HG03575 (cell line): ENCODE measurements at regions not wholly inside any gene's neighbourhood (a gene's known extent, or its start where the extent isn't known, plus 50 kb on each side); places are given as distances from the start of the nearest gene placed in this dataset.

Source experiments
- ATAC-seq: cut with Tn5 transposase; IDR thresholded peaks from one replicate; pipeline ENCODE4 v1.9.1; 2021; ENCODE audit not compliant: unreplicated experiment, insufficient number of reproducible peaks, low FRiP score; ENCODE audit errors: extremely low read depth

DNA sequence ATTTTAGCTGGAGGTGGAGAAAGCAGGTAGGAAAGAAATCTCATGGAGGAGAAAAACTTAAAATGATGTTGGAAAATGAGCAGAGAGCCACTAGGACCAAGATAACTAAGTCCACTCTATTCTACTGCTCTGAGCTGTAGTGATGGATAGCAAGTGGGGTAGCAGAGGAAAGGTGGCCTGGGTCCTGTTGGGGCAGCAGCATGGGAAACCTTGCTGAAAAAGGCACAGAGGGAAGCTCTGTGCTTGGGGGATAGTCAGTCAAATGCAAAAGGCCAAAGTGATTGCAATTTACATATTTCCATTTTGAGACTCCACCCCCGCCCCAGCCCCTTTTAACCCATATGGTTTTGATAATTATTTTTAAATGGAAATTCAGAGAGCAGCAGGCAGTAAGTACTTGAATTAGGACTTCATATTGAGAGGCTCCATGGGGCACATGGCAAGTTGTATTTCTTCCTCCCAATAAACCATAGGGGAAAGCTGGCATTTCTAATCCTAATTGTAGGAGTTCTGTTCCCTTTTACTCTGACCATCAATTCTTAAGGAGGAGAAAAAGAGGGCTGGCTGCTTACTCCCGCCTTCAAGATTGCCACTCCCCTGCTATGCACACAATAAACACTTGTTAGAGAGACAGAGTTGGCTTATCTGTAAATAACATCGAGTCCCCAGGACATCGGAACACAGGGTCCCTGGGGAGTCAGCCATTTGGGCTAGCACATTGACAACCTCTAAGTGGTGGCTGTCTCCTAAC is 1341.5 kb upstream of the TENM4 start:
- no peak for ATAC-seq

DNA sequence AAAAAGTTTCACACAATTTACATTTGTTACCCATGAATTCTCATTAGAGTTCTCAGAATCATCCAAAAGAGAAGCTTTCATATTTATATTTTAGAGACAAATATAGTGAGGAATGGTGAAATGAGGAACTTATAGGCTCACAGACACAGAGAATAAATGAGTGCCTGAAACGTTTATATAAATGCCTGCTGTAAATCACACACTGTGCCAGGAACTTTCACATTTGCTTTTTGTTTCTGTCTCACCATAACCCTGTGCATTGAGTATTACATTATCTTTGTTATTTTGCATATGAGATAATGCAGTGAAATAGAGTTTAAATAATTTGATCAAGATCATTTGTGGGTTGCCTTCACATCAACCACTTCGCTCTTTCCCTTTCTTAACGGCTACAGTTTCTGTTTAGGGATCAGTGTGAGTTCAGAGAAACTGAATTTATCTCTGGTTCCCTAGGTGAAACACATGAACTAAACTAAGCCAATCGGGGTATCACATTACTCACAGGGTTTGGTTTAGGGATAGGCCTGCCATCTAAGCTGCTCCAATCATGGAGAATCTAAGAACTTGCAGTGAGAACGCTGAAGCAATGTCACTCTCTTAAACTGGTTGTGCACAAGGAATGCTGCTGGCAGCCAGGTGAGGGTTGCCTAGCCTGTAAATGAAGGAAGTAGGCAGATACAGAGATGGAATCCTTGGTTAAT is 1339.2 kb upstream of the TENM4 start:
- ATAC-seq = no peak

DNA sequence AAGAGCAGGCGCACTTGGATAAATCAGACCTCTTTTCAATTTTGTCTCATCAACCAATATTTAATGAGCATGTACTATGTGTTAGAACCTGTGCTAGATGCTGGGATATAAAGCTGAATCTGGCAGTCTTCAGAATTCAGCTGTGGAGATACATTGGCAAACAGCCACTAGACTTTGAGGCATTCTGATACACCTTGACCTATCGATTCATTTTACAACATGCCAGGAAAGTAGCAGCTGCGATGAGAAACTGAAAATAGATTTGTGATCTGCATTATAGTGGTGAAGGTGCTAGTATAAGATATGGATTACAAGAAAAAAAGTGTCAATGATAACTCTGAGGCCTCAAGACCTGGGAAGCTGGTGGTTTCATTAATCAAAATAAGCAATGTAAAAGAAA is 1338.1 kb upstream of the TENM4 start:
- no peak for ATAC-seq

DNA sequence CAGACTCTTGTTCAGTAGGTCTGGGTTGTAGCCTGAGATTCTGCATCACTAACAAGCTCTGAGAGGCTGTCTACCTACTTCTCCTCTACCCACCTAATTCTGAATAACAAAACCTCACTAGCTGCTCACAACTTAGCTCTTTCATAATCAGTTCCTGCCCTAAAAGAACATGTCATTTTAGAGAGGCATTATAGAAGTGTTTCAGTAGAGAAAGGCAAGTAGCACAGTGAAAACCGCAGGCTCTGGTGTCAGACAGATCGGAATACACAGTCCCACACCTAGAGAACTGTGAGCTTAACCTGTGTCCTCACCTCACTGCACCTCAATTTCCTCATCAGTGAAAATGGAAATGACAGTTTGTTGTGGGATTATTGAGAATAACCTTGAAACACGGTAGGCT is 1337.6 kb upstream of the TENM4 start:
- ATAC-seq = no peak

DNA sequence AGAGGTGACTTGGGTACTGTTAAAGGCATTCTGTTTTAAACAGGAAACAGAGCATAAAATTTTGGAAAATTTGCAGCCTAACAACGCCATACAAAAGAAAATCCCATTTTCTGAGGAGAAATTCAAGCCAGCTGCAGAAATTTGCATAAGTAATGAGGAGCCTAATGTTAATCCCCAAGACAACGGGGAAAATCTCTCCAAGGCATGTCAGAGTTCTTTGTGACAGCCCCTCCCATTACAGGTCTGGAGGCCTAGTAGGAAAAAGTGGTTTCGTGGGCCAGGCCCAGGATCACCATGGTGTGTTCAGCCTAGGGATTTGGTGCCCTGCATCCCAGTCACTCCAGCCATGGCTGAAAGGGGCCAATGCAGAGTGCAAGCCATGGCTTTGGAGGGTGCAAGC is 1333.1 kb upstream of the TENM4 start:
- ATAC-seq = no peak

DNA sequence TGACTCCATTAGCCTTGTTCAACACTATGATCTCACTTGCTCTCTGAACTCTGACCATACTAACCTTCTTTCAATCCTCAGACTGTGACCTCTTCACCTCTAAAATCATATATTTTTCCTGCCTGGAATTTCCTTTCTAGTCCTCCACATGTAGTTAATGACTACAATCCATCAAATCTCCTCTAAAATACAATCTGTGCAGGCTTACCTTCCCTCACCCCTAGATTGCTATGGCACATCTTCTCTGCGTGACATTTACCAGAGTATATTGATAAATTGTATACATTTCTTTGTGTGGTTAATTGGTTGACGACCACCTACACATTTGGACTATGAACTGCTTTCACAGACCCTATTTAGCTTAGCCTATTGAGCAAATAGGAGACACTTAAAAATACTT is 1330.2 kb upstream of the TENM4 start:
- ATAC-seq = no peak

DNA sequence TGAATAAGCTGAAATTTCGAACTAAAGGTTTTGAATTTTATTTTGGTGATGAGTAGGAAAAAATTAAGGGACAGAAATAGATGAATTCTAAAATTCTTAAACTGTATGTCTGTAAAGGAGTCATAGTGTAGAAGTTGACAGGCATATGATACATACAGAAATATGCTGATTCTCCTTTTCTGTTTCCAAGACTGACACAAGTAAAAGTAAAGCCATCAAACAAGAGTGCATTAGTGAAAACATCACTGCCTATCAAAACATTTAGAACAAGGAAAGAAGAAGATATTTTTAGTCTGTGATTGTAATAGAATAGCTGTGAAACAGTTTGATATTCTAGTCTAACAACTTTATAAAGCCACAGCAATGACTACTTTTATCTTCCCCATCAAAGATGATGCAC is 1318.0 kb upstream of the TENM4 start:
- ATAC-seq = no peak

DNA sequence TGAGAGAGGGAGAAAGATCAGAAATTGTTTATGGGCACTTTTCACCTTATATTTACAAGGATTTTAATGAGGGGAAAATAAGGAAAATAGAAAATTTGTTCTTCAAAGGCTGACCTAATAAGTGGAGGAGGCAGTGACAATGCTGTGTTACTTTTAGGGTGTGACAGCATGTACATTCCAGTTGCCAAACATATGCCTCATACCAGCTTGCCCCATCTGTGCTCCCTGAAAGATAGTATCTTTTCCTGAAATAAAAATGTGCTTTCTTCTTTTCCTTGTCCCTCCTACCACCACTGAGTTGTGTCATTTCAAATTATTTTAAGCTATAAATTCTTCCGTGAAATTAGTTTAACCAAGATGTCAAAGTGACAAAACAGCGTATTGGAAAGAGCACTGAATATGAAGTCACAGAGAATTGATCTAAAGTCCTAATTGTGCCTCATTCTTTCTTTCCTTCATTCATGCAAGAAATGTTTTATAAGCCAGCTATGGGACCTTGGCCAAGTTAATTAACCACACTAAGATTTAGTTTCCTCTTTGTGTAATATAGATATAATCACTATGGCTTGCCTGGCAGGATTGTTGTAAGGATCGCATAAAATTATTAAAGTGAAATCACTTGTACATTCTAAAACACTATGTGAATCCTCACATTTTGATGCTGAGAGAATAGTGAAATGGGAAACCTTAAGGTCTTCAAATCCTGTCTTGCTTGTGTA is 1307.5 kb upstream of the TENM4 start:
- no peak for ATAC-seq

DNA sequence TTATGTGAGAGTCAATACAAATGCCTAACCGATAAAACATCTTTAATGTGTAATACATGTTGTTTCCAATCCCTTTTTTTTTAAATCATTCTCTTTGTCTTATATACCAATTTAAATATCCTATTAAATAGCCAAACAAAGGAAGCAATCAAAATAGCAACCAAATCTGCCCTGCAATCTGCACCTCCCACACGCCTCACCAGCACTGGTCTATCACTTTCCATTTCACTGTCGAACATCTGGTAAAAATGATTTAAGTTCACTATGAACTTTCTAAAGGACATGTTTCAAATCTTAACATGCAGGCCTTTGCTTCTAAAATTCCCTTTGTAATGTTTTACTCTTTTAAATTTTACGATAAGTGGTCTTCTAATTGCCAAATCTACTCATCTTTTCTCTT is 1305.5 kb upstream of the TENM4 start:
- no peak for ATAC-seq

DNA sequence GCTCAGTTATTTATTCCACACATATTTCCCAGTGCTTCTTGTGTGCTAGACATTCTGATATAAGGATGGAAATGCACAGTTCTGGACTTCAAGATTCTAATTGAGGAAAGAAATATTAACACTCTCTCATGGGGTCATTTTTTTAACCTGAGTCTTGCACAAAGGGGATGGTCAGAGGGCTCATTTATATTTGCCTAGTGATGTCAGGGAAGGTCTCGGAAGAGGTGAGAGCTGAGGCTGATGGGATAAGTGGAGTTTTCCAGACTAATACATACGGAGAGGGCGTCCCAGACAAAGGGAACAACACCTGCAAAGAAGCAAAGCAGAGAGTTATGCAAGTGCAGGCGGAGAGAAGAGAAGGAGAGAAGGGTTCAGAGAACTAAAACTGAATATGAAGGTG is 1304.6 kb upstream of the TENM4 start:
- ATAC-seq = no peak

DNA sequence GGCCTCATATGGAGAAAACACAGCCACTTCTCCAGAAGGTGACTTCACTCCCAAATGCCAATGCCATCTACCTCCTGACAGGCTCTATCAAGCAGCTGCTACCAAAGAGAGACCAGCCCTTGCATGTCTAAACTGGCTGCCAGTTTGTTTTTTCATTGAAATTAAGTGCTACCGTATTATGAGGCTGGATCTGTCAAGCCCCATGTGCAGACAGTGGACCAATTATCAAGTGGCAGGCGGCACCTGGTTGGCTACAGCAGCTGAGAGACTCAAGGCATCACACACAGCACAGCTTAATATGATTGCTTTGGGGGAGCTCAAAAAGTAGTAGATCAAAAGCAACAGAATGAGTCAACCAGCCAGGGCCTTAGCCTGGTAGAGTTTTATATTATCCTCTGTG is 1293.0 kb upstream of the TENM4 start:
- no peak for ATAC-seq

DNA sequence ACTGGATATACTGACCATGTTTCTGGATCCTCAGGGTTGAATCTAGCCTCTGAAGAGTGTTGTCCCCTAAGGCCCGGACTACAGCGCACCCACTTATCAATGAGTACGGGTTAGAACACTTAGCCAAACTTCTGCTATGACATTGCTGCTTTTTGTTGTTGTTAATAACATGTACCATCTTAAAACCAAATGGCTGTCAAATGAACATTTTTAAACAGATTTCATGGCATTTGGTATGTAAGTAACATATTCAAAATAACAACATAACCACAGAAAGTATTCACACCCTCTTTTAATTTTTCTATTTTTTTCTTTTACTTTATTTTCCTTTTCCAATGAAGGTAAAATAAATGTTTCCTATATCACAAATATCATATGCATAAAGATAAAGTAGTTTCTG is 1292.5 kb upstream of the TENM4 start:
- no peak for ATAC-seq

DNA sequence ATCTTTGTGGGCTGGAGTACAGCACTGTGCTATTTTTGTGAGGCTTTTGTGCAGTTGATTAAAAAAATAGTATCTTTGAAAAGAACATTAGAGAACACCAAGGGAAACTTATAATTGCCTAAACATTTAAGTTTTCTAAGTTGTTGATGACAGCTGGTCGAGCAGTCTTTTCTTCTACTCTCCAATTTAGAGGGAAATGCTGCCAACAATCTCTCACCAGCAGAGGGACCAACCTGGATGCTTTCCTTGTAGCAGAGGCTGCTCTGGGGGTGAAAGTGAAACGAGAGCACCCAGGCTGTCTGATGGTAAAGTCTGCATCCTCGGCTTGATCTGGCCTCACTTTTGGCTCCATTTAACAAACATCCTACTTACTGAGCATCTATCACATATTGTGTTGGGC is 1286.5 kb upstream of the TENM4 start:
- no peak for ATAC-seq

DNA sequence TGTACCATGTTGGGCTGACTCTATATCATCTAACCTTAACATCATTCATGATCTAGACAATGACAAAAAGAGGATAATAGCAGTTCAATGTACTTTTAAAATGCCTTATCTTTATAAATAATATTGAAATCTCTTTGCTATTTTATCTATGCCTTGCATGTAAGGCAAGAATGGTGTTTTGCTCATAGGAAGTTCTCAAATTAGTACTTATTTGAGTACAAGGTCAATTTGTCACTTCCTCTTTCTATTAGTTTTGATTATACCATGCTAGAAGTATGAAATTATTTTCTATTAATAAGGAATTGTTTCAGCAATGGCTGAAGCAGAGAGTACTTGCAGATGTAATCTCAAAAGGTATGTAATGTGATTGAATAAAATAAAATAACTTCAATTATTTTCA is 1285.4 kb upstream of the TENM4 start:
- ATAC-seq = no peak

DNA sequence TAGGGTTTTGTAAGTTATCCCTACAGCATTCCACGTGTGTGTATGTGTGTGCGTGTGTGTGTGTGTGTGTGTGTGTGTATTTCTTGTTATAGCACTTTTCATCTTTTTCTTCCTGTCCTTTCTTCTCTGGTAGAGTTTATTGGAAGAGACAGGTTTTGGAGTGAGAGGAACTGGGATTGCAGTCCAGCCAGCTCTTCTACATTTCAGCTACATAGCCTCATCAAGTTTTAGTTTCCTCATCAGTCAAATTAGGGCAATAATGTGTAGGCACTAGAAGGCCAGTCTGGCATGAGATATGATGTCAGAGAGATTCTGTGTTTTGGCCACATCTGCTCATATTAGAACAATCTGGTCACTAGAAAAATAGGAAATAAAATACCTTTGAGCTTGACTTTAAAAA is 1283.5 kb upstream of the TENM4 start:
- no peak for ATAC-seq

DNA sequence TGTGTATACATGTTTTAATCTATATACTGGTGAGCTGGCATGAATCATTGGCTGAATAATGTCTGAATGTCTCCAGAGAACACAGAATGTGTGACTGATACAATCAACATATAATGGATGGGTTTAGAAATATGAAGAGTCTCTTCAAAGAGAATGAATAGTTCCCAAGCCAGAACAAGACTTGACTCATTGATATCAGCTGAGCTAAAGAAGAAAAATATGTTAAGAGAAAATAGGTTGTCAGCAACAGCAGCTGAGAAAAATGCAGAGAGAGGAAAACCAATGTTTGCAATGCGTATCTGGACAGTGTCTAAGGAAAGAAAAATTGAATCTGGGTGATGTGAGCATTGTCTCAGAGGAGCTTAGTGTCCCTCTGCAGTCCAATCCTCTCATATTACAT is 1281.8 kb upstream of the TENM4 start:
- no peak for ATAC-seq

DNA sequence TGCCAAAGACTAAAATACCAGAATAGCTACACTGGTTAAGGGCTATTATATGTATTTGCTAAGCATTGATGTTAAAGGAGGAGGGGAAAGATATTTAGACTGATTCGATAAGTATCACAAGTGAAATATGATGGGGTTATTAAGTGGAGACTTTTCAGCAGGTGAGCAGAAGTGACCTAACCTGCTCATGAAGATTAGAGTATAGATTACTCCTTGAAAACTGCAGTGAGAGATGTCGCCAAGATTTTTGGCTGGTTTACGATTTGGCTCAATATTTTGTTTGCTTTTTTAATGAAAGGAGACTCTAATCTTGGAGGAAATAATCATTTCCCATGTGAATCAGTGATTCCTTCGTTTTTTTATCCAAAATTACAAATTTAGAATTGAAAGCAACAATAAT is 1279.5 kb upstream of the TENM4 start:
- ATAC-seq = no peak

DNA sequence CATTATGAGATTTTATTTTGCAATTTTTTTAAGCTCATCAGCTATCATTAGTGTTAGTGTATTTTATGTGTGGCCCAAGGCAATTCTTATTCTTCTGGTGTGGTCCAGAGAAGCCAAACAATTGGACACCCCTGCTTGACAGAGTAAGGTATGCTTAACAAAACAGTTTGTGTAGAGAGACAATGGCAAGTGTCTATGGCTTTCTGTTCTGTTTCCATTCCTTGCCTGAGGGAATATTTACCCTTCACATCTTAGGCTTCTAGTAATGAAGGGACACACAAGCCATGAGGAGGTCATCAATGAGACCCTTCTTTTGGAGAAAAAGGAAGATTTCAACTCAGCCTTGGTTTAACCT is 1278.4 kb upstream of the TENM4 start:
- no peak for ATAC-seq

DNA sequence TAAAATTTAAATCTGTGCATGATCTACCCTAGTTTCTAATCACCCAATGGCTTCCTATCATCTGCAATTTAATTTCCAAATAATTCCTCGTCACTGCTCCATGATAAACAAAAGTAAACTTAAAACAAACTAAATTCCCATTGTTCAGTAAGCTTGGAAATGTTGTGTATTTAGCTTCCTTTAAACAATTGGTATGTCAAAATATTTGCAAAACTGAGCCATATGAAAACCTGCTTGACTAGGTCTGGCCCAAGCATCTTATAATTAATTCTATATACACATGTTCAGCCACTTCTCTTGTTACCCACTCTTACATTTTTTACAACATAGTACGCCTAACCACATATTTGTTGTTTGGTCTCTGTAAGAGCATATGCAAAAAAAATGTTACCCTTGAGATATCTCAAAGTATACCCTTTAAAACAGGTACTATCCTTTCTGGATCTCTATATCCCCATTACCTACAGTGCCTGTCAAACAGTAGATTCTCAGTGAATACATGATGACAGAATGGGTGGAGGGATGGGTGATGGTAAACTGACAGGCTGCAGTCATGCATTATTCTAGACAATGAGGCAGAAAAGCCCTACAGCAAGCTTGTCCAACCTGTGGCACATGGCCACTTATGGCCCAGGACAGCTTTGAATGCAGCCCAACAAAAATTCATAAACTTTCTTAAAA is 1277.9 kb upstream of the TENM4 start:
- no peak for ATAC-seq

DNA sequence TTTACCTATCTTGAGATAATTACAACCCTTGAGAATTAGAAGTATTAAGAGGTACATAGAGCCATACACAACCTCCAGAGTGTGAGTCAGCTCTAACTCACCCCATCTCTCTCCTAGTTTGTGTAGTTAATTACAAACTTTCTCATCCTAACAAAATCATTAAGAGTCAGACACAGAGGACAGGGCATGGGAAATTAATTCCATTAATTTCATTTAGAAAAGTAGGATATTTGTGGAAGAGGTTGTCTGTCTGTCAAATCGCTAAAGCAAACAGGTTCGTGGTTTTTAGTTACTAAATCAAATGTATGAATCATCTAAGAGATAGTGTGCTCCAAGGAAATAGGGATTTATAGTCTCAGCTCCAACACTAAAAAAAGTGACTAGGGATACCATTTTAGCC is 1261.4 kb upstream of the TENM4 start:
- ATAC-seq = no peak
